ENCODE measurements at regions not wholly inside any gene's neighbourhood (a gene's known extent, or its start where the extent isn't known, plus 50 kb on each side); places are given as distances from the start of the nearest gene placed in this dataset.

DNA sequence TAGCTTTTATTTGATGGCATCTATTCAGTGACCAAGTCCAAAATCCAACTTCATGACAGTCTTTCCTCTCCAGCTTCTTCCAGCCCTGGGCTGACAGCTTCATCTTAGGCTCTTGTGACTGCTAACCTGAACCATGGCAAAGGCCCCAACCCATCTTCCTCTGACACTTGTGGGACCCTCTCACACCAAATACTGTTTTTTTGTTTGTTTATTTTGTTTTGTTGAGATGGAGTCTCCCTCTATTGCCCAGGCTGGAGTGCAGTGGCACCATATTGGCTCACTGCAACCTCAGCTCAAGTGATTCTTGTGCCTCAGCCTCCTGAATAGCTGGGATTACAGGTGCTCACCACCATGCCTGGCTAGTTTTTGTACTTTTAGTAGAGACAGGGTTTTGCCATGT is 265.2 kb downstream of the GATA3 start:
- Histone ChIP-seq H3K9me3 (no peaks in the 10 kb centered on the region), H3K27ac (no peak overlapping the region), H3K4me3 (no peak overlapping the region), H3K27me3 (ENCODE audit: low read depth) (no peaks in the 10 kb centered on the region), H3K4me1 (no peaks in the 10 kb centered on the region), H3K36me3 (no peaks in the 10 kb centered on the region)
- intact Hi-C loops (cut with DNase I), result no loop called here
- DNase-seq (no peak), ATAC-seq (no peak)
- TF ChIP-seq, protein P1, sequence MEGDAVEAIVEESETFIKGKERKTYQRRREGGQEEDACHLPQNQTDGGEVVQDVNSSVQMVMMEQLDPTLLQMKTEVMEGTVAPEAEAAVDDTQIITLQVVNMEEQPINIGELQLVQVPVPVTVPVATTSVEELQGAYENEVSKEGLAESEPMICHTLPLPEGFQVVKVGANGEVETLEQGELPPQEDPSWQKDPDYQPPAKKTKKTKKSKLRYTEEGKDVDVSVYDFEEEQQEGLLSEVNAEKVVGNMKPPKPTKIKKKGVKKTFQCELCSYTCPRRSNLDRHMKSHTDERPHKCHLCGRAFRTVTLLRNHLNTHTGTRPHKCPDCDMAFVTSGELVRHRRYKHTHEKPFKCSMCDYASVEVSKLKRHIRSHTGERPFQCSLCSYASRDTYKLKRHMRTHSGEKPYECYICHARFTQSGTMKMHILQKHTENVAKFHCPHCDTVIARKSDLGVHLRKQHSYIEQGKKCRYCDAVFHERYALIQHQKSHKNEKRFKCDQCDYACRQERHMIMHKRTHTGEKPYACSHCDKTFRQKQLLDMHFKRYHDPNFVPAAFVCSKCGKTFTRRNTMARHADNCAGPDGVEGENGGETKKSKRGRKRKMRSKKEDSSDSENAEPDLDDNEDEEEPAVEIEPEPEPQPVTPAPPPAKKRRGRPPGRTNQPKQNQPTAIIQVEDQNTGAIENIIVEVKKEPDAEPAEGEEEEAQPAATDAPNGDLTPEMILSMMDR (IDR thresholded peaks at IDR 0.05), result no peak

DNA sequence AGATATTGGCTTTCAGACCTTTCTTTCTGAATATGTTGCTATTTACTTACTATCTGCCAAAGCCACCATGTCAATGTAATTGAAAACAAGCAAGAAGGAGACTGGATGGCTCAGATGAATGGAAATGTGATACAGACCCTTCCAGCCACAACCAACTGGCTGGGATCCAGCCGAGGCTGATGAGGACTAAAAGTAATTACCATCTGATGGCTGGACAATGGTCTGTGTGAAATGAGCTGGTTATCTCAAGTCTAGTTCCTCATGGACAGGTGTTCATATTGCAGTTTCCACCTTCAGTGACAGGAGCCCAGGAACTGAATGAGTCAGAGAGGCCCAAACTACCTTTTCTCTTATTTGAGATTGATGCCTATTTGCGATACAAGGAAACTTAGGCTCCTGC is 267.5 kb downstream of the GATA3 start:
- no peak overlapping the region for H3K4me3 ChIP-seq
- no peaks in the 10 kb centered on the region for H3K36me3 ChIP-seq
- no peaks in the 10 kb centered on the region for H3K27me3 ChIP-seq (ENCODE audit: low read depth)
- intact Hi-C loops (cut with DNase I), result no loop called here
- ATAC-seq (no peak), DNase-seq (no peak)
- H3K27ac ChIP-seq, result no peak overlapping the region
- H3K9me3 ChIP-seq, result no peaks in the 10 kb centered on the region
- TF ChIP-seq, protein P1 (IDR thresholded peaks at IDR 0.05), result no peak
- no peaks in the 10 kb centered on the region for H3K4me1 ChIP-seq

DNA sequence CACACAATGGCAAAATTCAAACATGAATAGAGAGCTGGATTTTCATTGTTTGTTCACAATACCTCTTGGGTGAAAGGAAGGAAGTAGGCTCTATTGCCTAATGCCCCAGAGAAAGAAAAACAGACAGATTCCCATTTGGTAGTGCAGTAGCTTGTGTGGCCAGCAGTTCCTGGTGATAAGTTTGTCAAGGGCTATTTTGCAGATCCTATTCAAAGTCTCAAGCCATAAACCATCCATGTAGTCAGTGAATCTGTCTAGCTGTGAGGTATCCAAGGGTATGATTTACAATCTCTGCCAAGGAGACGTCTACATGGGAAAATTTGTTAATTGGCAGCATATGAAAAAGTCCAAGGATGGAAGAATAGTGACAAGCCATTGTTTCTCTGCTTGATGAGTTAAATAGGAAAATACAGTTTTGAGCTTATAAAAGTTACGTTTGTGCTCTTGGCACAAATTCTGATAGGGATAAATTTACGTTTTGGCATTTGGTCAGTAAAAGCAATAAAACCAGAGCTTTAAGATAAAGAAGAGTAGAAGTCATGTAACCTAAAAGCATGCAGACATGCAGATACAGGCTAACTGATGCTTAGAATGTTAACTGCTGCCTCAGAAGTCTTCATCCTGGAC is 269.1 kb downstream of the GATA3 start:
- Histone ChIP-seq H3K4me1 (no peaks in the 10 kb centered on the region), H3K9me3 (no peaks in the 10 kb centered on the region)
- TF ChIP-seq, protein P1 (IDR thresholded peaks at IDR 0.05), result no peak

DNA sequence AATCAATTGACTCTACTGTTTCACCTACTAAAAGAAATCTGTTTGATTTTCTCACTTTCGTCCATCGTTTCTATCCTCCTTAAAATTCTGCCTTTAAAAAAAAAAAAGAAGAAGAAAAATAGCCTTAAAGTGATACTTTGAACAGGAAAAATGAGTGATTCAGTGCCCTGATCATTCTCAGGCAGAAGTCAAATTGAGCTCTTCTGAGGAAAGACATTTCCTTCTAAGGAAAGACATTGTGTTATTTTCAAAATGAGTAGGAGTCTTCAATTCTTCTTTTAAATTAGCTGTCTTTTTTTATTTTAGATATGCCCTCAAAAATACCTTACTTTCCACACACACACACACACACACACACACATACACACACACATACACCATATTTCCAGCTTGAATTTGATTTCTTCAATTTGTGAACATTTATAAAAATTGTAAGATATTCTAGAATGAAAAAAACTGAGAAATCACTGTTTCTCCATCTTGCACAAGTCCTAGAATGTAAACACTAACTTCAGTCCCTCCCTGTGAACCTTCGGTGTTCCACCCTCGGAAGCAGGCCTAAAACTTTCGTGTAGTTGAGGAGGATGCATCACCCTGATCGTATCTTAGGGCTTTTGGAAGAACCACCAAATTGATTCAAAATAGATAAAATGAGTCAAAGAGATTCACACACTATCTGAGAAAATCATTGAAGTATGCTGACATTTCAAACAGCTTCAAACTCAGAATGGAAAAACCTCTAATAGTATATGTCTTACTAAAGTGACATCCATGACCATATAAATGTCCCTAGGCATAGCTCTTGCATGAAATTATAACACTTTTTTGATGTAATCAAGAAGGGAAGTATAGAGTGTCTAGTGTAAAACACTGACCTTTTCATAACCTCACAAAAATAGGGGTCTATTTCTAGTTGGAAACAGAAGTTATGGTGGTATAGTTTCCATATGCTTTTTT is 270.8 kb downstream of the GATA3 start:
- DNase-seq (no peak), ATAC-seq (no peak)
- Histone ChIP-seq H3K4me1 (no peaks in the 10 kb centered on the region), H3K4me3 (no peak overlapping the region), H3K27ac (no peak overlapping the region), H3K36me3 (no peaks in the 10 kb centered on the region), H3K9me3 (no peaks in the 10 kb centered on the region), H3K27me3 (ENCODE audit: low read depth) (no peaks in the 10 kb centered on the region)
- TF ChIP-seq, protein P1 (IDR thresholded peaks at IDR 0.05), result no peak
- intact Hi-C loops (cut with DNase I), result no loop called here

More for the DNA sequence above, 269.1 kb downstream of the GATA3 start:
- intact Hi-C loops (cut with DNase I), result no loop called here
- no peak for DNase-seq
- Histone ChIP-seq H3K27ac (no peak overlapping the region), H3K27me3 (ENCODE audit: low read depth) (no peaks in the 10 kb centered on the region), H3K36me3 (no peaks in the 10 kb centered on the region), H3K4me3 (no peak overlapping the region)
- no peak for ATAC-seq

DNA sequence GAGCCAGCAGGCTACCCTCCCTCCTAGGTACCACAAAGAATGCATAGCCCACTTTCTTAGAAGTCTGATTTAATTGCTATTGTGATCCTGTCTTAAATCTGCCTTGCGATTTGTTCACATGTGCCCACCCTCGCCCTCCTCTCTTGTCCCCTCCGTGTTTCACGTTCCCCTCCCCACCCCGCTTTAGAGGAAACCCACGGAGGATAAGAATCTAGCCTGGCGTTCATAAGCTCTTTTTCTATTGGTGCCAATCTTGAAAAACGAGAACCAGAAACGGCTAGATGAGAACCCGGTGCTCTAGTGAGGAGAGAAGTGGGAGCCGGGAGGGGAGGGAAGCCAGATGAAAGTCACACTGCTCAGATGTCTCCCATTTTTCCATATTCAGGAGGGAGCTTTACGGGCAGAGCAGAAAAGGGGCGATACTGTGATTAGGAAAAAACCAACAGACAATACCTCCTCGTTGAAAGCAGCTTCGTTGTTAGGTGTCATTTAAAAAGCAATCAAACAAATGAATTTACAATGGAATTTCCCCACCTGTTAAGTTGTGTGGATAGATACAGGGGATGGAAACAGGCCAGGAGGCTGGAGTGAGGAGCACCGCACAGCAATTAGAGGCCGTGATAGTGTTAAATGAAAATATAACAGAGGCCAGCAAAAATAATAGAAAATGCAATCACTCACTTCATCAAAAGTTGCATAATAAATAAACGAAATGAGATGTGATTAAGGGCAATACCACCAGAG is 272.1 kb downstream of the GATA3 start:
- Histone ChIP-seq H3K4me3 (no peak overlapping the region), H3K27ac (no peak overlapping the region), H3K27me3 (ENCODE audit: low read depth) (no peaks in the 10 kb centered on the region), H3K9me3 (no peaks in the 10 kb centered on the region), H3K4me1 (no peaks in the 10 kb centered on the region), H3K36me3 (no peaks in the 10 kb centered on the region)
- TF ChIP-seq, protein P1 (IDR thresholded peaks at IDR 0.05), result no peak
- DNase-seq (no peak), ATAC-seq (no peak)
- intact Hi-C loops (cut with DNase I), result no loop called here
